Suprapubic skin (tissue), 4 donors: ENCODE measurements at regions not wholly inside any gene's neighbourhood (a gene's known extent, or its start where the extent isn't known, plus 50 kb on each side); places are given as distances from the start of the nearest gene placed in this dataset.
"Not testable (repeated sequence)": the region's sequence is repeated elsewhere in the genome, so short reads cannot be mapped to it uniquely, and the experiment has no call there.

ENCODE experiments used
- DNase-seq, 2 donors: peaks; one replicate each; pipeline ENCODE4 v3.0.0-alpha.2; 2019; ENCODE audit warnings: low spot score in 2 of 2
- H3K27ac ChIP-seq: fragments of 200-600 bp; sonication (generic); one replicate; pipeline ENCODE4 v1.5.1; 2019
- H3K27me3 ChIP-seq: fragments of 200-600 bp; sonication (generic); one replicate; pipeline ENCODE4 v1.5.1; 2019
- H3K36me3 ChIP-seq: fragments of 200-600 bp; sonication (generic); one replicate; pipeline ENCODE4 v1.5.1; 2019
- H3K4me1 ChIP-seq: fragments of 200-600 bp; sonication (generic); one replicate; pipeline ENCODE4 v1.5.1; 2019
- H3K4me3 ChIP-seq: fragments of 200-600 bp; sonication (generic); one replicate; pipeline ENCODE4 v1.5.1; 2019; ENCODE audit warnings: mild to moderate bottlenecking
- H3K9me3 ChIP-seq: fragments of 200-600 bp; sonication (generic); one replicate; pipeline ENCODE4 v1.5.1; 2019
- CTCF ChIP-seq, 2 donors: fragments of 200-600 bp in 1 of 2; fragments of 450-650 bp in 1 of 2; sonication (generic) in 1 of 2; IDR thresholded peaks; one replicate each; pipeline ENCODE4 v1.5.1; 2016 to 2019; ENCODE audit warnings: antibody characterized with exemption in 2 of 2, mild to moderate bottlenecking in 1 of 2, moderate library complexity in 1 of 2
- EP300 ChIP-seq: sonication (generic); formaldehyde crosslinking; IDR thresholded peaks from one replicate; pipeline ENCODE4 v1.6.1; 2017; ENCODE audit warnings: antibody characterized with exemption
- POLR2A ChIP-seq, 2 donors: fragments of 450-650 bp; IDR thresholded peaks; one replicate each; pipeline ENCODE4 v1.6.1; 2017; ENCODE audit warnings: antibody characterized with exemption in 2 of 2, mild to moderate bottlenecking in 2 of 2, moderate library complexity in 2 of 2
- POLR2AphosphoS5 ChIP-seq, 3 donors: sonication (generic); formaldehyde crosslinking; IDR thresholded peaks; one replicate each; pipeline ENCODE4 v1.6.1; 2017; ENCODE audit warnings: antibody characterized with exemption in 3 of 3
- WGBS: methylation state at CpG from one replicate; pipeline ENCODE4 v1.1.5; 2018; 5-methylcytosine and 5-hydroxymethylcytosine counted together

- no peak overlapping the region for H3K4me3 ChIP-seq
- no peaks in the 10 kb centered on the region for H3K36me3 ChIP-seq
- no peaks in the 10 kb centered on the region for H3K9me3 ChIP-seq
- 66% methylated on average over 7 of the region's 7 CpGs for WGBS
- no peaks in the 10 kb centered on the region for H3K27me3 ChIP-seq
- no peak overlapping the region for H3K27ac ChIP-seq
- no peaks in the 10 kb centered on the region for H3K4me1 ChIP-seq
- no peak for DNase-seq
- TF ChIP-seq POLR2AphosphoS5 (IDR thresholded peaks at IDR 0.05) (no peak), POLR2A (IDR thresholded peaks at IDR 0.05) (no peak), CTCF (IDR thresholded peaks at IDR 0.05) (no peak), EP300 (no peak)
Observed at GRCh38 chr10:44116474-44116873, 268.4 kb downstream of the CXCL12 start.

GRCh38 chr10:44115516-44115915, 269.4 kb downstream of the CXCL12 start:
- H3K27ac ChIP-seq, result no peak overlapping the region
- no peak overlapping the region for H3K4me3 ChIP-seq
- WGBS, result 70% methylated on average over 5 of the region's 5 CpGs
- no peaks in the 10 kb centered on the region for H3K36me3 ChIP-seq
- no peaks in the 10 kb centered on the region for H3K9me3 ChIP-seq
- H3K4me1 ChIP-seq, result no peaks in the 10 kb centered on the region
- no peak for DNase-seq
- no peak for TF ChIP-seq POLR2AphosphoS5 (IDR thresholded peaks at IDR 0.05)
- no peak for TF ChIP-seq EP300
- no peak for TF ChIP-seq POLR2A (IDR thresholded peaks at IDR 0.05)
- no peak for TF ChIP-seq CTCF (IDR thresholded peaks at IDR 0.05)
- no peaks in the 10 kb centered on the region for H3K27me3 ChIP-seq

GRCh38 chr10:44114441-44114840, 270.5 kb downstream of the CXCL12 start:
- Histone ChIP-seq H3K4me3 (no peak overlapping the region), H3K4me1 (no peaks in the 10 kb centered on the region), H3K9me3 (no peaks in the 10 kb centered on the region), H3K27ac (no peak overlapping the region), H3K36me3 (no peaks in the 10 kb centered on the region), H3K27me3 (no peaks in the 10 kb centered on the region)
- TF ChIP-seq EP300 (no peak), POLR2AphosphoS5 (IDR thresholded peaks at IDR 0.05) (no peak), CTCF (IDR thresholded peaks at IDR 0.05) (no peak), POLR2A (IDR thresholded peaks at IDR 0.05) (no peak)
- WGBS, result 88% methylated on average over 1 of the region's 1 CpG
- no peak for DNase-seq

GRCh38 chr10:44112280-44112679, 272.6 kb downstream of the CXCL12 start:
- H3K36me3 ChIP-seq, H3K27ac ChIP-seq, H3K27me3 ChIP-seq, DNase-seq, H3K4me3 ChIP-seq, H3K4me1 ChIP-seq, H3K9me3 ChIP-seq: not testable (repeated sequence)
- 60% methylated on average over 4 of the region's 4 CpGs for WGBS

GRCh38 chr10:44105696-44106095, 279.2 kb downstream of the CXCL12 start:
- H3K27me3 ChIP-seq, result no peaks in the 10 kb centered on the region
- no peak for TF ChIP-seq POLR2AphosphoS5 (IDR thresholded peaks at IDR 0.05)
- TF ChIP-seq CTCF (IDR thresholded peaks at IDR 0.05), result no peak
- TF ChIP-seq POLR2A (IDR thresholded peaks at IDR 0.05), result no peak
- TF ChIP-seq EP300, result no peak
- WGBS, result 53% methylated on average over 4 of the region's 4 CpGs
- H3K36me3 ChIP-seq, result no peaks in the 10 kb centered on the region
- H3K4me3 ChIP-seq, result no peak overlapping the region
- H3K9me3 ChIP-seq, result no peaks in the 10 kb centered on the region
- no peak overlapping the region for H3K27ac ChIP-seq
- no peaks in the 10 kb centered on the region for H3K4me1 ChIP-seq
- DNase-seq, result no peak

GRCh38 chr10:44102726-44103255, 282.1 kb downstream of the CXCL12 start:
- no peaks in the 10 kb centered on the region for H3K27me3 ChIP-seq
- WGBS, result 87% methylated on average over 5 of the region's 5 CpGs
- TF ChIP-seq EP300, result no peak
- no peak for TF ChIP-seq POLR2A (IDR thresholded peaks at IDR 0.05)
- TF ChIP-seq POLR2AphosphoS5 (IDR thresholded peaks at IDR 0.05), result no peak
- no peak for TF ChIP-seq CTCF (IDR thresholded peaks at IDR 0.05)
- H3K27ac ChIP-seq, result no peak overlapping the region
- H3K9me3 ChIP-seq, result no peaks in the 10 kb centered on the region
- H3K36me3 ChIP-seq, result no peaks in the 10 kb centered on the region
- H3K4me1 ChIP-seq, result peaks cover 2% of the 10 kb centered on the region
- DNase-seq, result no peak
- H3K4me3 ChIP-seq, result no peak overlapping the region
